H1 (cell line): ENCODE measurements at regions not wholly inside any gene's neighbourhood (a gene's known extent, or its start where the extent isn't known, plus 50 kb on each side); places are given as distances from the start of the nearest gene placed in this dataset.

Source experiments
- CTCF ChIP-seq, 3 experiments: IDR thresholded peaks; 1 replicate in 2 of 3; 2 replicates in 1 of 3; pipeline versions ENCODE4 v1.5.1 to v1.6.1; 2011; ENCODE audit warnings: low read length in 3 of 3, mild to moderate bottlenecking in 3 of 3, inconsistent platforms in 2 of 3, low read depth in 1 of 3, moderate library complexity in 1 of 3; ENCODE audit not compliant: insufficient read depth in 1 of 3; ENCODE audit errors: control extremely low read depth in 1 of 3
- MAX ChIP-seq: IDR thresholded peaks from 2 replicates; pipeline ENCODE4 v1.6.1; 2012; ENCODE audit warnings: inconsistent platforms
- POLR2A ChIP-seq, 2 experiments: IDR thresholded peaks; 1 replicate in 1 of 2; 2 replicates in 1 of 2; pipeline ENCODE4 v1.6.1; 2011; ENCODE audit warnings: low read depth in 2 of 2, low read length in 2 of 2, mild to moderate bottlenecking in 2 of 2; ENCODE audit errors: control extremely low read depth in 1 of 2
- SIX5 ChIP-seq: IDR thresholded peaks from 2 replicates; pipeline ENCODE4 v1.6.1; 2011; ENCODE audit warnings: mild to moderate bottlenecking, low read depth, low read length
- SP1 ChIP-seq: IDR thresholded peaks from 2 replicates; pipeline ENCODE4 v1.6.1; 2011; ENCODE audit warnings: low read depth, low read length
- TAF1 ChIP-seq: IDR thresholded peaks from 2 replicates; pipeline ENCODE4 v1.6.1; 2011; ENCODE audit warnings: mild to moderate bottlenecking, low read depth, low read length
- TCF12 ChIP-seq: IDR thresholded peaks from 2 replicates; pipeline ENCODE4 v1.6.1; 2011; ENCODE audit warnings: low read depth, mild to moderate bottlenecking, low read length
- TEAD4 ChIP-seq: IDR thresholded peaks from 2 replicates; pipeline ENCODE4 v1.6.1; 2012; ENCODE audit warnings: low read depth, low read length, inconsistent platforms, mixed read lengths
- USF2 ChIP-seq: IDR thresholded peaks from 2 replicates; pipeline ENCODE4 v1.6.1; 2011; ENCODE audit warnings: low read length, improper control_type of control experiment

DNA sequence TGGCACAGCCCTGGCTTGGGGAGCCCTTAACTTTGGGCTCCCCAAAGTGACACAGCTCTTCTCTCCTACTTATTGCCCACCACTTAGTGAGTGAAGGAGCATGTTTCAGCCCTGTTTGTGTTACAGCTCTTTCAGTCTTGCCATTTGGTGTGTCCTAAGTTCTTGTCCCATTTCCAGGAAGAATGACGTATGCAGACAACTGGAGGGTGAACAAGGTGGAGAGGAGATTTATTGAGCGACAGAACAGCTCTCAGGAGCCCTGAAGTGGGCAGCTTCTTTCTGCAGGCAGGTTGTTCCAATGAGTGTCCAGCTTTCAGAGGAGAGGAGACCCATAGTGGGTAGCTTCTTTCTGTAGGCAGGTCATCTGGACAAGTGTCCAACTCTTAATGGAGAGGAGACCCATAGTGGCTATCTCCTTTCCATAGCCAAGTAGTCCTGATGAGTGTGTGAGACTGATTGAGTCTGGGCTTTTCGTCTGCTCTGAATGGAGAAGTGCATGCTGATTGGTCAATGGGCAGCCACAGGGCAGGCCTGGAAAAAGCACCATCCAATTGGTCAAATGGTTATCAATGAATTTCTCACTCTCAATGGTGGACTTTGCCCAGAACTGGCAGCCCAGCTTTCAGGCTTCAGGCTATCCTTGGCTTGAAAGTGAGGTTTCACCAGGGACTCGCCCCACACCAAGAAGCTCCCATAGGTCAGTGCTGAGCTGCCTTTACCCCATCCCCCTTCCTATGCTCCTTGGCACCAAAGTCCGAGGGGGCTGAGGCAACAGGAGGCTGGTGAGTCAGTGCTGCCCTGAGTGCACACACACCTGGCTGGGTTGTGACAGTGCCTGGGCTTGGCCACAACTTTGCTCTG, 688.2 kb downstream of the NYAP2 start:
- TF ChIP-seq TAF1 (no peak), CTCF (IDR thresholded peaks at IDR 0.05; ENCODE audit: control extremely low read depth in 1 of 3, insufficient read depth in 1 of 3, low read depth in 1 of 3, low read length in 3 of 3) (no peak), SP1 (no peak), TCF12 (no peak), POLR2A (IDR thresholded peaks at IDR 0.05; ENCODE audit: control extremely low read depth in 1 of 2, low read depth in 2 of 2, low read length in 2 of 2) (no peak), MAX (no peak), SIX5 (no peak), USF2 (no peak), TEAD4 (no peak)
